ENCODE measurements at regions not wholly inside any gene's neighbourhood (a gene's known extent, or its start where the extent isn't known, plus 50 kb on each side); places are given as distances from the start of the nearest gene placed in this dataset.

DNA sequence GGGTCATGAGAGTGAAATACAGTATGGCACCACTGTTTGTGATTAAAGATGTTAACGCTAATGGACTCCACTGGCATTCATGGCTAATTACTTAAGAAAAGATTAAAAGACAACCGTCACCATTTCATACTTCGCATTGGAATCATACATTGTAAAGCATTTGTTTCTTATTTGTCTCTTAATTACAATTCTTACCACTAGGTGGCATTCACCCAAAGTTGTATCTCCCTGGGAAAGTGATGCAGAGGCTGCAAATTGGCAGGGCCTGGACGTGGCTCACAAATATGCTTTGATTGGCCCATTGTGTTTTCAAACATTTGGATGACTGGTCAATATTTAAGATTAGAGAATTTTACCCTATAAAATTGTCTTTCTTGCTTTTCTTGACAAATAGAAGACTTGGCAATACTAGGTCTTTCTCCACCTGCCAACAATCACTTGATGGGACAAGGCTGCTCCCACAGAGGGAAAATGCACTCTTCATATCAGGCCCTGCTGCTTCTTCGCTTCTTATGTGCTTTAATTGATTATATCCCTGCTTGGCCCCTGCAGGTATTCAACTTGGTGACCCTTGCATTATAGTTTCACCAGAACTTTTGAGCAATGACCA is 72.1 kb upstream of the STARD3NL start:
- Histone ChIP-seq H3K4me3 (ENCODE audit: low read length) (no peak overlapping the region), H3K27ac (ENCODE audit: low read depth, low read length) (no peak overlapping the region), H3K9me3 (ENCODE audit: control insufficient read depth, insufficient read depth, low read length) (no peaks in the 10 kb centered on the region), H3K4me1 (ENCODE audit: control insufficient read depth, low read length) (no peaks in the 10 kb centered on the region), H3K27me3 (ENCODE audit: control insufficient read depth, low read length) (peaks cover 28% of the 10 kb centered on the region), H3K79me2 (ENCODE audit: control insufficient read depth, low read length) (no peaks in the 10 kb centered on the region), H4K20me1 (ENCODE audit: control insufficient read depth, insufficient read depth, low read depth, low read length) (no peaks in the 10 kb centered on the region), H3F3A (ENCODE audit: control insufficient read depth, insufficient read depth) (no peaks in the 10 kb centered on the region), H3K9me2 (replicated peaks; ENCODE audit: control insufficient read depth, low read length) (no peaks in the 10 kb centered on the region), H3K36me3 (ENCODE audit: control insufficient read depth, low read length) (no peaks in the 10 kb centered on the region), H3K4me2 (ENCODE audit: low read length) (no peak overlapping the region)
- peak; percentile 78 for TF ChIP-seq CTCF (IDR thresholded peaks at IDR 0.05; ENCODE audit: low read depth, low read length, poor library complexity, severe bottlenecking)
- no peak for TF ChIP-seq EZH2phosphoT487 (IDR thresholded peaks at IDR 0.05; ENCODE audit: borderline replicate concordance, low read length)

- Histone ChIP-seq H3K27ac (ENCODE audit: low read depth, low read length) (no peak overlapping the region), H3K27me3 (ENCODE audit: control insufficient read depth, low read length) (peaks cover 23% of the 10 kb centered on the region), H3K79me2 (ENCODE audit: control insufficient read depth, low read length) (no peaks in the 10 kb centered on the region), H3K9me3 (ENCODE audit: control insufficient read depth, insufficient read depth, low read length) (no peaks in the 10 kb centered on the region), H3K36me3 (ENCODE audit: control insufficient read depth, low read length) (no peaks in the 10 kb centered on the region), H3K4me1 (ENCODE audit: control insufficient read depth, low read length) (no peaks in the 10 kb centered on the region), H3K4me3 (ENCODE audit: low read length) (no peak overlapping the region), H3K4me2 (ENCODE audit: low read length) (no peak overlapping the region), H3F3A (ENCODE audit: control insufficient read depth, insufficient read depth) (no peaks in the 10 kb centered on the region), H3K9me2 (replicated peaks; ENCODE audit: control insufficient read depth, low read length) (no peaks in the 10 kb centered on the region), H4K20me1 (ENCODE audit: control insufficient read depth, insufficient read depth, low read depth, low read length) (no peaks in the 10 kb centered on the region)
- TF ChIP-seq EZH2phosphoT487 (IDR thresholded peaks at IDR 0.05; ENCODE audit: borderline replicate concordance, low read length) (no peak), CTCF (IDR thresholded peaks at IDR 0.05; ENCODE audit: low read depth, low read length, poor library complexity, severe bottlenecking) (peak; percentile 98)
Measured at GRCh38 chr7:38107486-38107893, 70.6 kb upstream of the STARD3NL start.

DNA sequence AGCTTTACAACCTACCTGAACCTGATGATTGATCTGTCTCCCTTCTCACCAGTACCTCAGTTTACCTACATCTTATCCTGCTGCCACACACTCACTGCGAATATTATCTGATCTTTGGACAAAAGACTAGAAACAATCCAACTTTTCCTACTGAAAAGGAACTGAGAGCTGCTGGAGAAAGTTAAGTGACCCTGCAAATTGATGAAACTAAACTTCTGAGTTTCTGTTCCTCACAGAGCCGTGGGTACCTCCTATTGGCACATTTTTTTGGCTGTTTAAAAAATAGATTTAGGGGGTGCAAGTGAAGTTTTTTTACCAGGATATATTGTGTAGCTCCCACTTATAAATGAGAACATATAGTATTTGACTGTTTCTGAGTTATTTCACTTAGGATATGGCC is 66.0 kb upstream of the STARD3NL start:
- H3K9me3 ChIP-seq (ENCODE audit: control insufficient read depth, insufficient read depth, low read length), result no peaks in the 10 kb centered on the region
- H3K36me3 ChIP-seq (ENCODE audit: control insufficient read depth, low read length), result no peaks in the 10 kb centered on the region
- peaks cover 11% of the 10 kb centered on the region for H3K27me3 ChIP-seq (ENCODE audit: control insufficient read depth, low read length)
- TF ChIP-seq CTCF (IDR thresholded peaks at IDR 0.05; ENCODE audit: low read depth, low read length, poor library complexity, severe bottlenecking), result no peak
- TF ChIP-seq EZH2phosphoT487 (IDR thresholded peaks at IDR 0.05; ENCODE audit: borderline replicate concordance, low read length), result no peak
- no peak overlapping the region for H3K4me3 ChIP-seq (ENCODE audit: low read length)
- H3K27ac ChIP-seq (ENCODE audit: low read depth, low read length), result no peak overlapping the region
- no peaks in the 10 kb centered on the region for H3K9me2 ChIP-seq (replicated peaks; ENCODE audit: control insufficient read depth, low read length)
- H3K79me2 ChIP-seq (ENCODE audit: control insufficient read depth, low read length), result no peaks in the 10 kb centered on the region
- H3K4me2 ChIP-seq (ENCODE audit: low read length), result no peak overlapping the region
- no peaks in the 10 kb centered on the region for H4K20me1 ChIP-seq (ENCODE audit: control insufficient read depth, insufficient read depth, low read depth, low read length)
- H3F3A ChIP-seq (ENCODE audit: control insufficient read depth, insufficient read depth), result no peaks in the 10 kb centered on the region
- no peaks in the 10 kb centered on the region for H3K4me1 ChIP-seq (ENCODE audit: control insufficient read depth, low read length)

Measured in DOHH2 (cell line).